ENCODE measurements at regions not wholly inside any gene's neighbourhood (a gene's known extent, or its start where the extent isn't known, plus 50 kb on each side); places are given as distances from the start of the nearest gene placed in this dataset.

GRCh38 chr1:4932311-4933030 lies 278.1 kb downstream of the AJAP1 start:
- Histone ChIP-seq H3K27me3 (replicated peaks; ENCODE audit: insufficient read depth) (no peaks in the 10 kb centered on the region), H3K9me3 (no peaks in the 10 kb centered on the region), H3K27ac (no peak overlapping the region), H3K4me3 (no peak overlapping the region), H3K4me1 (replicated peaks) (no peaks in the 10 kb centered on the region), H3K36me3 (no peaks in the 10 kb centered on the region)
- no peak for DNase-seq (ENCODE audit: low spot score)
- no peak for TF ChIP-seq POLR2AphosphoS5 (IDR thresholded peaks at IDR 0.05)
- no peak for TF ChIP-seq POLR2A (IDR thresholded peaks at IDR 0.05)
- TF ChIP-seq CTCF (IDR thresholded peaks at IDR 0.05) = no peak
- intact Hi-C loops (cut with DNase I) = no loop called here
- 68% methylated on average over 15 of the region's 15 CpGs for WGBS

- no peaks in the 10 kb centered on the region for H3K36me3 ChIP-seq
- H3K27ac ChIP-seq = no peak overlapping the region
- TF ChIP-seq POLR2AphosphoS5 (IDR thresholded peaks at IDR 0.05) (no peak), POLR2A (IDR thresholded peaks at IDR 0.05) (no peak), CTCF (IDR thresholded peaks at IDR 0.05) (no peak)
- no peak overlapping the region for H3K4me3 ChIP-seq
- DNase-seq (ENCODE audit: low spot score) = no peak
- WGBS = 46% methylated on average over 4 of the region's 4 CpGs
- no peaks in the 10 kb centered on the region for H3K27me3 ChIP-seq (replicated peaks; ENCODE audit: insufficient read depth)
- no peaks in the 10 kb centered on the region for H3K9me3 ChIP-seq
- no peaks in the 10 kb centered on the region for H3K4me1 ChIP-seq (replicated peaks)
- intact Hi-C loops (cut with DNase I) = no loop called here
Observed at GRCh38 chr1:4931486-4931885, 277.1 kb downstream of the AJAP1 start.

GRCh38 chr1:4928186-4928585 lies 273.8 kb downstream of the AJAP1 start:
- H3K27ac ChIP-seq = no peak overlapping the region
- WGBS = 89% methylated on average over 6 of the region's 6 CpGs
- no peaks in the 10 kb centered on the region for H3K27me3 ChIP-seq (replicated peaks; ENCODE audit: insufficient read depth)
- intact Hi-C loops (cut with DNase I) = no loop called here
- H3K9me3 ChIP-seq = no peaks in the 10 kb centered on the region
- DNase-seq (ENCODE audit: low spot score) = no peak
- H3K4me3 ChIP-seq = no peak overlapping the region
- no peaks in the 10 kb centered on the region for H3K36me3 ChIP-seq
- no peaks in the 10 kb centered on the region for H3K4me1 ChIP-seq (replicated peaks)
- TF ChIP-seq POLR2AphosphoS5 (IDR thresholded peaks at IDR 0.05) (no peak), CTCF (IDR thresholded peaks at IDR 0.05) (no peak), POLR2A (IDR thresholded peaks at IDR 0.05) (no peak)

GRCh38 chr1:4924356-4924755 lies 269.9 kb downstream of the AJAP1 start:
- WGBS = 76% methylated on average over 2 of the region's 2 CpGs
- intact Hi-C loops (cut with DNase I) = no loop called here
- no peak overlapping the region for H3K4me3 ChIP-seq
- H3K36me3 ChIP-seq = no peaks in the 10 kb centered on the region
- no peaks in the 10 kb centered on the region for H3K9me3 ChIP-seq
- H3K27me3 ChIP-seq (replicated peaks; ENCODE audit: insufficient read depth) = no peaks in the 10 kb centered on the region
- H3K27ac ChIP-seq = no peak overlapping the region
- no peak for DNase-seq (ENCODE audit: low spot score)
- TF ChIP-seq CTCF (IDR thresholded peaks at IDR 0.05) (no peak), POLR2A (IDR thresholded peaks at IDR 0.05) (no peak), POLR2AphosphoS5 (IDR thresholded peaks at IDR 0.05) (no peak)
- no peaks in the 10 kb centered on the region for H3K4me1 ChIP-seq (replicated peaks)

GRCh38 chr1:4916610-4917009 lies 262.2 kb downstream of the AJAP1 start:
- TF ChIP-seq POLR2AphosphoS5 (IDR thresholded peaks at IDR 0.05) (no peak), CTCF (IDR thresholded peaks at IDR 0.05) (no peak), POLR2A (IDR thresholded peaks at IDR 0.05) (no peak)
- no peak for DNase-seq (ENCODE audit: low spot score)
- WGBS = 61% methylated on average over 7 of the region's 7 CpGs
- Histone ChIP-seq H3K27me3 (replicated peaks; ENCODE audit: insufficient read depth) (no peaks in the 10 kb centered on the region), H3K27ac (no peak overlapping the region), H3K36me3 (no peaks in the 10 kb centered on the region), H3K4me3 (no peak overlapping the region), H3K9me3 (no peaks in the 10 kb centered on the region), H3K4me1 (replicated peaks) (no peaks in the 10 kb centered on the region)
- intact Hi-C loops (cut with DNase I) = no loop called here

Data from prostate gland (tissue), 2 donors.